Spleen (tissue), 7 donors: ENCODE measurements at regions not wholly inside any gene's neighbourhood (a gene's known extent, or its start where the extent isn't known, plus 50 kb on each side); places are given as distances from the start of the nearest gene placed in this dataset.

Experiments used
- CTCF ChIP-seq, 11 experiments: fragments of 200-600 bp in 7 of 11; fragments of 450-650 bp in 4 of 11; sonication (generic) in 4 of 11; IDR thresholded peaks in 8 of 11; conservative IDR thresholded peaks in 3 of 11; 1 replicate in 7 of 11; 2 replicates in 4 of 11; pipeline versions ENCODE4 v1.4.0 to v1.8.0; 2016 to 2021; ENCODE audit warnings: antibody characterized with exemption in 11 of 11, inconsistent platforms in 4 of 11, mild to moderate bottlenecking in 1 of 11
- POLR2A ChIP-seq, 3 donors: fragments of 450-650 bp; IDR thresholded peaks; one replicate each; pipeline ENCODE4 v1.5.1; 2017; ENCODE audit warnings: antibody characterized with exemption in 3 of 3, mild to moderate bottlenecking in 1 of 3
- POLR2AphosphoS5 ChIP-seq, 3 donors: sonication (generic); formaldehyde crosslinking; IDR thresholded peaks; one replicate each; pipeline ENCODE4 v1.5.1; 2017; ENCODE audit warnings: antibody characterized with exemption in 3 of 3
- donor health status: DM: no; HTN: no; CAD: no; lungs with moderate emphysema.
- donor health status: DM: no; HTN: no; CAD: no.
- donor health status: DM: no; HTN: no; CAD: no.

GRCh38 chr13:105519771-105520170 lies 1015.7 kb downstream of the EFNB2 start:
- TF ChIP-seq POLR2AphosphoS5 (IDR thresholded peaks at IDR 0.05), result no peak
- no peak for TF ChIP-seq CTCF (IDR thresholded peaks at IDR 0.05 in 8 of 11, conservative IDR thresholded peaks at IDR 0.05 in 3 of 11)
- TF ChIP-seq POLR2A (IDR thresholded peaks at IDR 0.05), result no peak
